EL (cell line): ENCODE measurements at regions not wholly inside any gene's neighbourhood (a gene's known extent, or its start where the extent isn't known, plus 50 kb on each side); places are given as distances from the start of the nearest gene placed in this dataset.
A peak's percentile ranks its signal among the peaks of the same experiment; 100 is the strongest.

ENCODE experiments used
- DNase-seq: peaks from one replicate; pipeline ENCODE4 v3.0.0-alpha.2; 2016

- DNase-seq = peak; percentile 34
Measured at GRCh38 chr5:96595300-96596090, 66.7 kb upstream of the CAST start.

- peak; percentile 31 for DNase-seq
Measured at GRCh38 chr5:96597438-96598020, 64.6 kb upstream of the CAST start.

- no peak for DNase-seq
Measured at GRCh38 chr5:96601200-96601599, 61.0 kb upstream of the CAST start.

GRCh38 chr5:96601715-96602244, 60.4 kb upstream of the CAST start:
- DNase-seq = peak; percentile 71

GRCh38 chr5:96602776-96603175, 59.4 kb upstream of the CAST start:
- DNase-seq = no peak

- DNase-seq = peak; percentile 12
Measured at GRCh38 chr5:96605144-96605837, 56.9 kb upstream of the CAST start.

GRCh38 chr5:96609369-96609768, 52.8 kb upstream of the CAST start:
- DNase-seq = no peak

- DNase-seq = no peak
Measured at GRCh38 chr5:96610747-96611146, 51.4 kb upstream of the CAST start.

- DNase-seq = no peak
Measured at GRCh38 chr5:96611946-96612345, 50.2 kb upstream of the CAST start.
